ENCODE measurements at regions not wholly inside any gene's neighbourhood (a gene's known extent, or its start where the extent isn't known, plus 50 kb on each side); places are given as distances from the start of the nearest gene placed in this dataset.

DNA sequence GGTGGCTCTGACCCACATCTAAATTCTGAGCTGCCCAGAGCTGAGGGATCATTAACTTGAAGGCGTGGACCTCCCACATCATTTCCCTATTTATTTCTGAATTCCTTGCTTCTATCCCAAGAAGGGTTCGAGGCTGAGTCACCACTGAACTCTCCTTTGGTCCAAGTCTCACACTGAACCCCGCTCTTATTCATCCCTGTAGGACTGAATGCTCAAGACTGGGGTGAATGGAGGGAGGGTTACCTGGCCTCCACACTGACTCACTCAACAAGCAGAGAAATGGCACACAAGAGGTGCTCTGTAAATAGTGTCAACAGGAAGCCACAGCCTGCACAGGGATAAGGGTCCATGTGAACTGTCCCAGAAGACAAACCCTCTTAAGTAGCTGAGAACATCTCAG, 79.1 kb upstream of the FSTL4 start:
- TF ChIP-seq, protein P1, sequence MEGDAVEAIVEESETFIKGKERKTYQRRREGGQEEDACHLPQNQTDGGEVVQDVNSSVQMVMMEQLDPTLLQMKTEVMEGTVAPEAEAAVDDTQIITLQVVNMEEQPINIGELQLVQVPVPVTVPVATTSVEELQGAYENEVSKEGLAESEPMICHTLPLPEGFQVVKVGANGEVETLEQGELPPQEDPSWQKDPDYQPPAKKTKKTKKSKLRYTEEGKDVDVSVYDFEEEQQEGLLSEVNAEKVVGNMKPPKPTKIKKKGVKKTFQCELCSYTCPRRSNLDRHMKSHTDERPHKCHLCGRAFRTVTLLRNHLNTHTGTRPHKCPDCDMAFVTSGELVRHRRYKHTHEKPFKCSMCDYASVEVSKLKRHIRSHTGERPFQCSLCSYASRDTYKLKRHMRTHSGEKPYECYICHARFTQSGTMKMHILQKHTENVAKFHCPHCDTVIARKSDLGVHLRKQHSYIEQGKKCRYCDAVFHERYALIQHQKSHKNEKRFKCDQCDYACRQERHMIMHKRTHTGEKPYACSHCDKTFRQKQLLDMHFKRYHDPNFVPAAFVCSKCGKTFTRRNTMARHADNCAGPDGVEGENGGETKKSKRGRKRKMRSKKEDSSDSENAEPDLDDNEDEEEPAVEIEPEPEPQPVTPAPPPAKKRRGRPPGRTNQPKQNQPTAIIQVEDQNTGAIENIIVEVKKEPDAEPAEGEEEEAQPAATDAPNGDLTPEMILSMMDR (IDR thresholded peaks at IDR 0.05; ENCODE audit: low read depth, low read length), result no peak
- no peak for DNase-seq
- Histone ChIP-seq H3K36me3 (no peaks in the 10 kb centered on the region), H3K27me3 (ENCODE audit: insufficient read depth, low read depth, severe bottlenecking) (no peaks in the 10 kb centered on the region), H3K4me3 (ENCODE audit: low read depth, low read length) (no peak overlapping the region), H3K27ac (no peak overlapping the region), H3K9me3 (ENCODE audit: severe bottlenecking) (no peaks in the 10 kb centered on the region)

DNA sequence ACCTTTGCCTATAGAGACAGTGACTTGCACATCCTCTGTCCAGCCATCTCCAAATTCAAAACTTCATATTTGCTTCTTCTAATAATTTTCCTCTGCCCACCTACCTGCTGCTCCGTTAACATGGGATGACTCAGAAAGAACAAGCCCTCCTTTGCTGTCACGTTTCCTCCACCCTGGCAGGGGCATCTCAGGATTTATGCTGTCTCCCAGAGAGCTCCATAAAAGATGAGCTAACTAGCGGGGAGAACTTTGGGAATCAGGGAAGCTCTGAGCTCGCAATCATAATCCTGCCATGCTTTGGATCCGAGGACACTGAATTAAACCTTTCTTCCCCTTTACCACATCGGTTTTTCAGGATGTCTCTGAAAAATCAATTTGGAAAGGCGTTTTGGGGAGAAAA, 78.4 kb upstream of the FSTL4 start:
- DNase-seq, result no peak
- no peak overlapping the region for H3K27ac ChIP-seq
- no peaks in the 10 kb centered on the region for H3K27me3 ChIP-seq (ENCODE audit: insufficient read depth, low read depth, severe bottlenecking)
- H3K36me3 ChIP-seq, result no peaks in the 10 kb centered on the region
- H3K9me3 ChIP-seq (ENCODE audit: severe bottlenecking), result no peaks in the 10 kb centered on the region
- TF ChIP-seq, protein P1 (IDR thresholded peaks at IDR 0.05; ENCODE audit: low read depth, low read length), result no peak
- no peak overlapping the region for H3K4me3 ChIP-seq (ENCODE audit: low read depth, low read length)

DNA sequence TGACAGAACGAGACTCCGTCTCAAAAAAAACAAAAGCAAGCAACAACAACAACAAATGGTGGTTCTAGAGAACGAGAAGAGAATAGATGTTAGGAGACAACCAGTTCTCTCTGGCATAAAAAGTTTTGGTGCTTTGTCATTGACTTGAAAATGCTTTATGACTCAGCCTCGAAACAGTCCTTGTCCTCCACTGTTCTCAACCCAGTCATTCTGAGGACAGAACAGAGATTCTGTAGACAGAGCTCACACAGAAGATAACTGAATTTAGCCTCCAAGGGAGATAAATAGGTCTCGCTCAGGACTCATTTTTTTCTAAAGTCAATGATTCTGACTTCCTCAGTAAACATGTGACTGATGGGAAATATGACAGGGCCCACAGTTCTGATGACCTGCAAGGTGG, 76.0 kb upstream of the FSTL4 start:
- TF ChIP-seq, protein P1 (IDR thresholded peaks at IDR 0.05; ENCODE audit: low read depth, low read length), result no peak
- no peak for DNase-seq
- Histone ChIP-seq H3K27ac (no peak overlapping the region), H3K4me3 (ENCODE audit: low read depth, low read length) (no peak overlapping the region), H3K36me3 (no peaks in the 10 kb centered on the region), H3K9me3 (ENCODE audit: severe bottlenecking) (no peaks in the 10 kb centered on the region), H3K27me3 (ENCODE audit: insufficient read depth, low read depth, severe bottlenecking) (no peaks in the 10 kb centered on the region)

DNA sequence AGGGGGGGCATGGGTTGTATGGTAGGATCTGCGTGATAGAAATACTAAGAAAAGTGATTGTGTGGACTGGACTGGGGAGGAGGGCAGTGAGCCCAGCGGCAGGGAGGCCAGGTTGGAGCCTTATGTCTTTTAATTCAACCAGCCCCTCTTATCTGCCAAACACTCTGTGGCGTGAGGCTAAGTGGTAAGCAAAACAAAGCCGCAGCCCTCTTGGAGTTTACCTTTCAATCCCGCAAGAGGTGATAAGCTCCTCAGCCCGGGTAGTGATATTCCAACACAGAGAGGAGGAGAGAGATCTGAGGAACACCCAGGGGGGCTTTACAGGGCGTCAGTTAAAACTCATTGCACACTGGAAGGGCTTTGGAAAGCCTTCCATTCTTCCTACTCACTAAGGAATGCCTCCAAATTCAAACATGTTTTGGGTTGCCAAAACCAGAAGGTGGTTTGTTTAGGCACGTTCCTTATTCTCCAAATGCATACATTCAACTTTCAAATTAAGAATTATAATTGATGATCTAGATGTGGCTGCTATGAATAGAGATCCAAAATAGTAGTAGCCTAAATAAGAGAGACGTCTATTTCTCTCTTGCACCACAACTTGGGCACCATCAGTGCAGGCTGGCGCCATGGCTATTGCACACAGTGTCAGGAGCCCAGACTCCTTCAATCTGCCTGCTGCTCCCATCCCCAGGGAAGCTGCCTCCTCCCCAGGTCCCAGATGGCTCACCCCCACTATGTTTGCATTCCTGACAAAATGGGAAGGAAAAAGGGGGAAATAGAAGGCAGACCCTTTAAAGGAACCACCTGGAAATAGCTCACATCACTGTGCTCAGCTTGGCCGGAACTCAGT, 75.1 kb upstream of the FSTL4 start:
- Histone ChIP-seq H3K27ac (no peak overlapping the region), H3K27me3 (ENCODE audit: insufficient read depth, low read depth, severe bottlenecking) (no peaks in the 10 kb centered on the region), H3K9me3 (ENCODE audit: severe bottlenecking) (no peaks in the 10 kb centered on the region), H3K36me3 (no peaks in the 10 kb centered on the region), H3K4me3 (ENCODE audit: low read depth, low read length) (no peak overlapping the region)
- DNase-seq, result no peak
- TF ChIP-seq, protein P1 (IDR thresholded peaks at IDR 0.05; ENCODE audit: low read depth, low read length), result no peak

GRCh38 chr5:133686566-133686965, 74.2 kb upstream of the FSTL4 start:
- no peaks in the 10 kb centered on the region for H3K9me3 ChIP-seq (ENCODE audit: severe bottlenecking)
- H3K36me3 ChIP-seq, result no peaks in the 10 kb centered on the region
- TF ChIP-seq, protein P1 (IDR thresholded peaks at IDR 0.05; ENCODE audit: low read depth, low read length), result no peak
- H3K27ac ChIP-seq, result no peak overlapping the region
- H3K27me3 ChIP-seq (ENCODE audit: insufficient read depth, low read depth, severe bottlenecking), result no peaks in the 10 kb centered on the region
- DNase-seq, result no peak
- H3K4me3 ChIP-seq (ENCODE audit: low read depth, low read length), result no peak overlapping the region
